ENCODE measurements at regions not wholly inside any gene's neighbourhood (a gene's known extent, or its start where the extent isn't known, plus 50 kb on each side); places are given as distances from the start of the nearest gene placed in this dataset.

GRCh38 chr1:199791495-199791894 lies 236.0 kb upstream of the NR5A2 start:
- Mint-ChIP-seq H3K27me3 (no peaks in the 10 kb centered on the region), H3K4me1 (no peaks in the 10 kb centered on the region), H3K27ac (no peak overlapping the region), H3K9me3 (no peaks in the 10 kb centered on the region), H3K36me3 (no peaks in the 10 kb centered on the region), H3K4me3 (no peak overlapping the region)
- no peak for DNase-seq
- CTCF ChIA-PET = no interaction called here

GRCh38 chr1:199792874-199793273 lies 234.6 kb upstream of the NR5A2 start:
- H3K4me3 Mint-ChIP-seq = no peak overlapping the region
- CTCF ChIA-PET = no interaction called here
- no peaks in the 10 kb centered on the region for H3K9me3 Mint-ChIP-seq
- H3K36me3 Mint-ChIP-seq = no peaks in the 10 kb centered on the region
- H3K4me1 Mint-ChIP-seq = no peaks in the 10 kb centered on the region
- DNase-seq = no peak
- H3K27ac Mint-ChIP-seq = no peak overlapping the region
- no peaks in the 10 kb centered on the region for H3K27me3 Mint-ChIP-seq

GRCh38 chr1:199794105-199794863 lies 233.2 kb upstream of the NR5A2 start:
- H3K4me3 Mint-ChIP-seq = no peak overlapping the region
- H3K27me3 Mint-ChIP-seq = no peaks in the 10 kb centered on the region
- H3K9me3 Mint-ChIP-seq = no peaks in the 10 kb centered on the region
- no peak for DNase-seq
- no peak overlapping the region for H3K27ac Mint-ChIP-seq
- H3K36me3 Mint-ChIP-seq = no peaks in the 10 kb centered on the region
- H3K4me1 Mint-ChIP-seq = no peaks in the 10 kb centered on the region
- CTCF ChIA-PET = no interaction called here

- Mint-ChIP-seq H3K4me3 (no peak overlapping the region), H3K9me3 (no peaks in the 10 kb centered on the region), H3K27me3 (peaks cover 3% of the 10 kb centered on the region), H3K4me1 (no peaks in the 10 kb centered on the region), H3K36me3 (no peaks in the 10 kb centered on the region), H3K27ac (no peak overlapping the region)
- DNase-seq = no peak
- CTCF ChIA-PET = no interaction called here
These were observed 228.4 kb upstream of the NR5A2 start for GRCh38 chr1:199799116-199799515.

GRCh38 chr1:199804526-199804925 lies 223.0 kb upstream of the NR5A2 start:
- CTCF ChIA-PET = no interaction called here
- H3K4me1 Mint-ChIP-seq = no peaks in the 10 kb centered on the region
- H3K4me3 Mint-ChIP-seq = no peak overlapping the region
- peaks cover 3% of the 10 kb centered on the region for H3K27me3 Mint-ChIP-seq
- no peaks in the 10 kb centered on the region for H3K36me3 Mint-ChIP-seq
- H3K9me3 Mint-ChIP-seq = no peaks in the 10 kb centered on the region
- no peak for DNase-seq
- no peak overlapping the region for H3K27ac Mint-ChIP-seq

GRCh38 chr1:199808110-199808870 lies 219.2 kb upstream of the NR5A2 start:
- Mint-ChIP-seq H3K4me3 (no peak overlapping the region), H3K27ac (no peak overlapping the region), H3K27me3 (peaks cover under 1% of the 10 kb centered on the region), H3K4me1 (no peaks in the 10 kb centered on the region), H3K9me3 (no peaks in the 10 kb centered on the region), H3K36me3 (no peaks in the 10 kb centered on the region)
- CTCF ChIA-PET = no interaction called here
- no peak for DNase-seq

GRCh38 chr1:199809311-199809710 lies 218.2 kb upstream of the NR5A2 start:
- Mint-ChIP-seq H3K9me3 (no peaks in the 10 kb centered on the region), H3K27me3 (no peaks in the 10 kb centered on the region), H3K4me1 (no peaks in the 10 kb centered on the region), H3K36me3 (no peaks in the 10 kb centered on the region), H3K27ac (no peak overlapping the region), H3K4me3 (no peak overlapping the region)
- no peak for DNase-seq
- CTCF ChIA-PET = no interaction called here

- no peaks in the 10 kb centered on the region for H3K27me3 Mint-ChIP-seq
- no peaks in the 10 kb centered on the region for H3K4me1 Mint-ChIP-seq
- no peak overlapping the region for H3K27ac Mint-ChIP-seq
- H3K9me3 Mint-ChIP-seq = no peaks in the 10 kb centered on the region
- no peaks in the 10 kb centered on the region for H3K36me3 Mint-ChIP-seq
- no peak for DNase-seq
- CTCF ChIA-PET = interaction anchor here (0.6 to 0.9 kb wide), 2 partner anchors 32 to 134 kb away, joined by 3 to 4 read pairs; no protein-coding TSS in a partner anchor
- H3K4me3 Mint-ChIP-seq = no peak overlapping the region
These were observed 216.3 kb upstream of the NR5A2 start for GRCh38 chr1:199811163-199811562.

GRCh38 chr1:199813198-199813597 lies 214.3 kb upstream of the NR5A2 start:
- H3K9me3 Mint-ChIP-seq = no peaks in the 10 kb centered on the region
- no peaks in the 10 kb centered on the region for H3K27me3 Mint-ChIP-seq
- H3K4me1 Mint-ChIP-seq = no peaks in the 10 kb centered on the region
- no peak overlapping the region for H3K4me3 Mint-ChIP-seq
- H3K27ac Mint-ChIP-seq = no peak overlapping the region
- DNase-seq = no peak
- CTCF ChIA-PET = no interaction called here
- no peaks in the 10 kb centered on the region for H3K36me3 Mint-ChIP-seq

GRCh38 chr1:199815947-199816346 lies 211.6 kb upstream of the NR5A2 start:
- Mint-ChIP-seq H3K9me3 (no peaks in the 10 kb centered on the region), H3K27me3 (no peaks in the 10 kb centered on the region), H3K4me3 (no peak overlapping the region), H3K4me1 (no peaks in the 10 kb centered on the region), H3K36me3 (no peaks in the 10 kb centered on the region), H3K27ac (no peak overlapping the region)
- CTCF ChIA-PET = no interaction called here
- DNase-seq = no peak

- no peak overlapping the region for H3K4me3 Mint-ChIP-seq
- DNase-seq = no peak
- CTCF ChIA-PET = no interaction called here
- H3K4me1 Mint-ChIP-seq = no peaks in the 10 kb centered on the region
- H3K27ac Mint-ChIP-seq = no peak overlapping the region
- H3K27me3 Mint-ChIP-seq = no peaks in the 10 kb centered on the region
- no peaks in the 10 kb centered on the region for H3K9me3 Mint-ChIP-seq
- no peaks in the 10 kb centered on the region for H3K36me3 Mint-ChIP-seq
These were observed 210.2 kb upstream of the NR5A2 start for GRCh38 chr1:199817266-199817665.

GRCh38 chr1:199821029-199821779 lies 206.3 kb upstream of the NR5A2 start:
- H3K27me3 Mint-ChIP-seq = no peaks in the 10 kb centered on the region
- H3K36me3 Mint-ChIP-seq = no peaks in the 10 kb centered on the region
- H3K27ac Mint-ChIP-seq = no peak overlapping the region
- CTCF ChIA-PET = no interaction called here
- DNase-seq = no peak
- no peaks in the 10 kb centered on the region for H3K9me3 Mint-ChIP-seq
- H3K4me1 Mint-ChIP-seq = no peaks in the 10 kb centered on the region
- H3K4me3 Mint-ChIP-seq = no peak overlapping the region

- no peak for DNase-seq
- CTCF ChIA-PET = no interaction called here
- Mint-ChIP-seq H3K27ac (no peak overlapping the region), H3K36me3 (no peaks in the 10 kb centered on the region), H3K4me1 (no peaks in the 10 kb centered on the region), H3K9me3 (no peaks in the 10 kb centered on the region), H3K4me3 (no peak overlapping the region), H3K27me3 (peaks cover 3% of the 10 kb centered on the region)
These were observed 195.1 kb upstream of the NR5A2 start for GRCh38 chr1:199832451-199832850.

- no peaks in the 10 kb centered on the region for H3K9me3 Mint-ChIP-seq
- H3K4me3 Mint-ChIP-seq = no peak overlapping the region
- H3K36me3 Mint-ChIP-seq = no peaks in the 10 kb centered on the region
- H3K4me1 Mint-ChIP-seq = no peaks in the 10 kb centered on the region
- CTCF ChIA-PET = interaction anchor here (0.5 kb wide), 1 partner anchor 108 kb away, joined by 3 read pairs; no protein-coding TSS in a partner anchor
- no peak for DNase-seq
- H3K27ac Mint-ChIP-seq = no peak overlapping the region
- H3K27me3 Mint-ChIP-seq = peaks cover 3% of the 10 kb centered on the region
These were observed 192.8 kb upstream of the NR5A2 start for GRCh38 chr1:199834711-199835110.

GRCh38 chr1:199836430-199836829 lies 191.1 kb upstream of the NR5A2 start:
- DNase-seq = no peak
- Mint-ChIP-seq H3K27me3 (peaks cover 3% of the 10 kb centered on the region), H3K4me3 (no peak overlapping the region), H3K4me1 (no peaks in the 10 kb centered on the region), H3K9me3 (no peaks in the 10 kb centered on the region), H3K27ac (no peak overlapping the region), H3K36me3 (no peaks in the 10 kb centered on the region)
- CTCF ChIA-PET = no interaction called here
